GM12891 (cell line): ENCODE measurements at regions not wholly inside any gene's neighbourhood (a gene's known extent, or its start where the extent isn't known, plus 50 kb on each side); places are given as distances from the start of the nearest gene placed in this dataset.

Experiments
- DNase-seq: peaks from one replicate; pipeline ENCODE4 v3.0.0; 2011; ENCODE audit warnings: low spot score; ENCODE audit not compliant: insufficient read length
- FAIRE-seq: peaks from 2 replicates; lab custom pipeline; 2011; peaks lifted over from hg19 to GRCh38; lab: Jason Lieb, UNC
- PAX5 ChIP-seq: IDR thresholded peaks from 2 replicates; pipeline ENCODE4 v1.6.1; 2011; ENCODE audit warnings: low read length, moderate library complexity, mild to moderate bottlenecking; ENCODE audit not compliant: insufficient read depth, severe bottlenecking
- POLR2A ChIP-seq: IDR thresholded peaks from 2 replicates; pipeline ENCODE4 v1.6.1; 2011; ENCODE audit warnings: low read depth, low read length, control low read depth
- POLR2AphosphoS5 ChIP-seq: IDR thresholded peaks from 2 replicates; pipeline ENCODE4 v1.6.1; 2011; ENCODE audit warnings: low read depth, low read length, control low read depth
- POU2F2 ChIP-seq: IDR thresholded peaks from 2 replicates; pipeline ENCODE4 v1.6.1; 2011; ENCODE audit warnings: low read depth, mild to moderate bottlenecking, control low read depth, low read length, moderate library complexity
- SPI1 ChIP-seq: IDR thresholded peaks from 2 replicates; pipeline ENCODE4 v1.6.1; 2011; ENCODE audit warnings: low read depth, low read length, control low read depth
- TAF1 ChIP-seq: IDR thresholded peaks from 2 replicates; pipeline ENCODE4 v1.6.1; 2011; ENCODE audit warnings: low read depth, low read length, control low read depth

GRCh38 chr9:126111556-126111955 lies 215.1 kb upstream of the MVB12B start:
- TF ChIP-seq POLR2AphosphoS5 (no peak), PAX5 (no peak), POLR2A (no peak), SPI1 (no peak), TAF1 (no peak), POU2F2 (no peak)
- no peak for FAIRE-seq
- no peak for DNase-seq

GRCh38 chr9:126112135-126112720 lies 214.4 kb upstream of the MVB12B start:
- DNase-seq (no peak), FAIRE-seq (no peak)
- TF ChIP-seq POLR2AphosphoS5 (no peak), SPI1 (no peak), POU2F2 (no peak), TAF1 (no peak), PAX5 (no peak), POLR2A (no peak)

DNA sequence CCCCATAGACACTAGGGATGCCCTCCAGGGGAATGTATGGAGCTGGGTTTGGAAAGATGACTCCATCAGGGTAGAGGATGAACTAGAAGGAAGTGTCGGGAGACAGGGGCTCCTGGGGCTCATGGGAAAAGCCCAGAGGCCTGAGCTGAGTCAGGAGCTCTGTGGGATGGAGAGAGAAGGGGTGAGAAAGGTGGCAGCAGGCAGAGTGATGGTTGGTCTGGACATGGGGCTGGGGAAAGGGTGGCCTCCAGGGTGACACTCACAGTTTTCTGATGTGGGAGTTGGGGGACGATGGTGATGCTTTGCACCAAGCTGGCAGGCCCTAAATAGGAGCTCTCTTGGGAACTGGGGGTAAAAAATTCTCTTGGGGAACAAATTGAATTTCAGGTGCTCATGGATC lies 213.5 kb upstream of the MVB12B start:
- TF ChIP-seq PAX5 (no peak), POU2F2 (no peak), POLR2AphosphoS5 (no peak), TAF1 (no peak)
- FAIRE-seq (no peak), DNase-seq (no peak)

DNA sequence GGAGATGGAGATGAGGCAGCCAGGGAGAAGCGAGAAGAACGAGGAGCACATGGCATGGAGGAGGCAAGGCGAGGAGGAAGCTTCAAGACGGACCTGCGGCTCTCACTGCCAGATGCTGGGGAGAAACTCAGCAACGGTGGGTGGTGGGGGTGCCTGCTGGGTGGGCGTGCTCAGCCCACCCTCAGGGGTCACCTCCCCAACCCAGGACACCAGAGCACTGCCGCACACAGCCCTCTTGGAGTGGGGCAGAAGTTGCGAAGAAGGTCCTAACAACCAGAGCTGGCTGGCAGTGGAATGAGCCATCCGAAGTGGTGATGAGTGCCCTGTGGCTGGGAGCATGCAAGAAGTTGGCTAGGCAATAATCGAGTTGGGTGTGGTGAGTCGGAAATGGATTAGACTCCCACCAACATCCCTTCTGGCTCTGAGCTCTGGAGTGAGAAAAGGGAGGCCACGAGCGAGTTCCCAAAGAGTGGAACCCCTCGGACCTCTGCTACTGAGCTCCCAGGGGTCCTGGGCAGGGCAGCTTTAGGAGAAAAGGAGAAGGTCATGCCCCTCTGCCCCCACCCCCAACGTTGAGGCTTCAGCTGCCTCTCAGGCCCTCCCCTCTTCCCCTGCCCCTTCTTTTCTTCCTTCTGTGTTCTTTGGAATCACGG lies 212.7 kb upstream of the MVB12B start:
- TF ChIP-seq POLR2A: no peak
- no peak for TF ChIP-seq POLR2AphosphoS5
- TF ChIP-seq POU2F2: no peak
- TF ChIP-seq PAX5: no peak
- no peak for TF ChIP-seq TAF1
- no peak for TF ChIP-seq SPI1
- FAIRE-seq (no peak), DNase-seq (no peak)

DNA sequence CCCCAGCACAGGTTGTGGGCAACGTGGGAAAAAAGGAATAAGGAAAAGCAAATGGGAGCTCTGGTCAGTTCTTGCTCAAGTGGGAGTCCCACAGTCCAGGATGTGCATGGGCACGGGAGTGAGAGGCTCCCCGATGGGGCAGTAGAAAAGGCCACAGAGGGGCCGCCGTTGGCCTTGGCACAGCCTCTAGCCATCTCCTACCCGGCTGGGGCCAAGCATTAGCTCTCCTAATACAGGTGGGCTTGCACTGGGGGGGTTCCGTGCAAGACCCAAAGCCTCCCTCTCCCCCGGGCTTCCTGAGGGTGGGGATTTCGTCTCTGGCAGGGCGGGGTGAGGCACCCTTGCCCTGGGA lies 212.2 kb upstream of the MVB12B start:
- FAIRE-seq: no peak
- no peak for TF ChIP-seq PAX5
- no peak for DNase-seq

DNA sequence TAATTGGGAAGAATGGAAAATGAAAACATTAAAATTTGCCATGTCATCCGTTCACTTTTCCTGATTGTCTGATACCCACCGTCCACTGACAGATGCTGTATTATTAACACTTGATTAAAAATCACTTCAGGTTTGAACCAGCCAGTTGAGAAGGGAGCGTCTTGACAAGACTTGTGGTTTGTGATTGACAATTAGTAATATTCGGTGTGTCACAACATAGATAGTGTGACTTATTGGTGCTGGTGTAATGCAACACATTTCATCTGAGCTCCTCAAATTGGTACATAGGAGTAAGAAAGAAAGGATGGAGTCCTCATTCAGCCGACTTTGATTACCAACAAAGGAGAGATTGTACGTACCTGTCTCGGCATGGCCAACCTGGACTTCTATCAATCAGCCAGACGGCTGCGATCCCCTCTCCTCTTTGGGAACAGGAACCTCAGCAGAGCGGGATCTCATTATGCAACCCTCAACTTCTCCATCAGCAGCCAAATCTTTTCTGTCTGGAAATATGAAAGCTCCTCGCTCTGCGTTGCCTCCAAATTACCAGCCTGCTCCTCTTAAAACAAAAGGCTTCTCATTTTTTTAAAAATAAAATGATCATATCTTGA lies 211.7 kb upstream of the MVB12B start:
- no peak for FAIRE-seq
- no peak for DNase-seq
- TF ChIP-seq TAF1 (no peak), POLR2A (no peak), POU2F2 (no peak), PAX5 (no peak), SPI1 (no peak), POLR2AphosphoS5 (no peak)

GRCh38 chr9:126116351-126117157 lies 210.1 kb upstream of the MVB12B start:
- DNase-seq: no peak
- TF ChIP-seq POU2F2: no peak
- no peak for TF ChIP-seq POLR2A
- TF ChIP-seq TAF1: no peak
- no peak for TF ChIP-seq POLR2AphosphoS5
- TF ChIP-seq PAX5: no peak
- no peak for TF ChIP-seq SPI1
- no peak for FAIRE-seq

GRCh38 chr9:126117158-126117425 lies 209.5 kb upstream of the MVB12B start:
- TF ChIP-seq POU2F2 (no peak), SPI1 (no peak), POLR2AphosphoS5 (no peak), TAF1 (no peak)
- DNase-seq (no peak), FAIRE-seq (no peak)

DNA sequence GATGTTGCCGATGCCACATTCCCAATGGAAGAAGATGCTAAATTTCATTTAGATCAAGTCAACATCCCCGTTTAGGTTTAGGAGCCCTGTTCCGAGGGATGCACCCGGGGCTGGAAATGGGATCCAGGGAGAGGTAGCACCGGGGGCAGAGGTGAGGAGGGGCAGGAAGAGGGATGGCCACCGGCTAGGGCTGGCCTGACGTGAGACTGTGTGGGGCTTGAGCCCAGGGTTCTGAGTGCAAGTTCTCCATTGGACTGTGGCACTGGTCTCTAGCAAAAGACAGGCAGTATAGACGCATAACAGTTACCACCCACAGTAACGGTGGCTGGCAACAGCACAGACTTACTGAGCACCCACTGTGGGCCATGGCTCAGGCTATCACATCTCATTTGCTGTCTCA lies 209.0 kb upstream of the MVB12B start:
- FAIRE-seq (no peak), DNase-seq (no peak)
- no peak for TF ChIP-seq TAF1
- TF ChIP-seq SPI1: no peak
- no peak for TF ChIP-seq POLR2A
- TF ChIP-seq PAX5: no peak
- TF ChIP-seq POU2F2: no peak
- TF ChIP-seq POLR2AphosphoS5: no peak

GRCh38 chr9:126119731-126120130 lies 206.9 kb upstream of the MVB12B start:
- FAIRE-seq (no peak), DNase-seq (no peak)
- TF ChIP-seq POLR2AphosphoS5: no peak
- TF ChIP-seq TAF1: no peak
- TF ChIP-seq PAX5: no peak
- TF ChIP-seq POU2F2: no peak
- TF ChIP-seq SPI1: no peak
- no peak for TF ChIP-seq POLR2A
